ENCODE measurements at regions not wholly inside any gene's neighbourhood (a gene's known extent, or its start where the extent isn't known, plus 50 kb on each side); places are given as distances from the start of the nearest gene placed in this dataset.

GRCh38 chr22:23382428-23383218 lies 197.5 kb downstream of the IGLL1 start:
- TF ChIP-seq POLR2AphosphoS2 (IDR thresholded peaks at IDR 0.05; ENCODE audit: low read length) (no peak), ZNF184 (CRISPR knock-in tag; IDR thresholded peaks at IDR 0.05) (no peak), CTCF (IDR thresholded peaks at IDR 0.05 in 2 of 3, conservative IDR thresholded peaks at IDR 0.05 in 1 of 3; ENCODE audit: insufficient read depth in 2 of 3, low read depth in 1 of 3, low read length in 3 of 3) (no peak), ZHX1 (conservative IDR thresholded peaks at IDR 0.05; ENCODE audit: low read length) (no peak), KLF13 (tag; IDR thresholded peaks at IDR 0.05; ENCODE audit: borderline replicate concordance, low read depth) (no peak), POLR2A (conservative IDR thresholded peaks at IDR 0.05) (no peak), RCOR1 (IDR thresholded peaks at IDR 0.05; ENCODE audit: borderline replicate concordance in 1 of 2, low read depth in 2 of 2, low read length in 2 of 2) (no peak), FOSL1 (tag; conservative IDR thresholded peaks at IDR 0.05) (no peak), BCLAF1 (IDR thresholded peaks at IDR 0.05; ENCODE audit: borderline replicate concordance in 1 of 2, control insufficient read depth in 1 of 2, low read depth in 2 of 2, low read length in 1 of 2) (no peak), ZNF384 (IDR thresholded peaks at IDR 0.05; ENCODE audit: low read depth, low read length) (no peak), NR2F6 (CRISPR knock-in tag; IDR thresholded peaks at IDR 0.05) (no peak), EZH2 (IDR thresholded peaks at IDR 0.05; ENCODE audit: borderline replicate concordance, low read depth, low read length) (no peak)

Data from K562 (cell line).